Astrocyte of the cerebellum (primary cell): ENCODE measurements at regions not wholly inside any gene's neighbourhood (a gene's known extent, or its start where the extent isn't known, plus 50 kb on each side); places are given as distances from the start of the nearest gene placed in this dataset.

Experiments
- DNase-seq: peaks from one replicate; pipeline ENCODE4 v3.0.0-alpha.2; 2011; ENCODE audit warnings: low read depth
- H3K4me3 ChIP-seq: 2 replicates; pipeline ENCODE4 v1.5.1; 2011; ENCODE audit warnings: mild to moderate bottlenecking, low read depth, low read length, moderate library complexity
- in situ Hi-C: cut with HindIII; loops from 2 replicates; pipeline ENCODE4 v1.10.0; 2017; ENCODE audit warnings: low sequenced_read_pairs
- TF ChIP-seq, protein P1 (sequence below): IDR thresholded peaks from 2 replicates; pipeline ENCODE4 v1.5.1; 2012; ENCODE audit warnings: low read length, low read depth, moderate library complexity, mild to moderate bottlenecking; ENCODE audit errors: missing control alignments

DNA sequence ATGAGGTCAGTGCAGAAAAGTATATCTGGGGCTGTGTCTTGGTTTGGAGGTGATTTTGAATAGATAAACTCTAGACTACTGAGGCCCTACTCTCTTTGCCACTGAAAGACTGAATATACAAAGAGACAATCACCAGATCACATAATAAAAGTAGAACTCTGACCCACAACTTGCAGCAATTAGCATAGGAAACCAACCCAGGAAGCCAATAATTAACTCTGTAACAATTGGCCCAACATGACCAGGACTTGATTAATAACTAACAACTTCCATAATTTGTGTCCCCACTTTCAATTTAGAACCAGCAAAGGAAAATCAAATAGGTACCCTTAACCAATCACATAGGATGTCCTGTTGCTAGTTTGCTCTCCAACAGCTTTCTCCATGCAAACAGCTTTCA is 1104.9 kb upstream of the CELF4 start:
- TF ChIP-seq, protein P1, sequence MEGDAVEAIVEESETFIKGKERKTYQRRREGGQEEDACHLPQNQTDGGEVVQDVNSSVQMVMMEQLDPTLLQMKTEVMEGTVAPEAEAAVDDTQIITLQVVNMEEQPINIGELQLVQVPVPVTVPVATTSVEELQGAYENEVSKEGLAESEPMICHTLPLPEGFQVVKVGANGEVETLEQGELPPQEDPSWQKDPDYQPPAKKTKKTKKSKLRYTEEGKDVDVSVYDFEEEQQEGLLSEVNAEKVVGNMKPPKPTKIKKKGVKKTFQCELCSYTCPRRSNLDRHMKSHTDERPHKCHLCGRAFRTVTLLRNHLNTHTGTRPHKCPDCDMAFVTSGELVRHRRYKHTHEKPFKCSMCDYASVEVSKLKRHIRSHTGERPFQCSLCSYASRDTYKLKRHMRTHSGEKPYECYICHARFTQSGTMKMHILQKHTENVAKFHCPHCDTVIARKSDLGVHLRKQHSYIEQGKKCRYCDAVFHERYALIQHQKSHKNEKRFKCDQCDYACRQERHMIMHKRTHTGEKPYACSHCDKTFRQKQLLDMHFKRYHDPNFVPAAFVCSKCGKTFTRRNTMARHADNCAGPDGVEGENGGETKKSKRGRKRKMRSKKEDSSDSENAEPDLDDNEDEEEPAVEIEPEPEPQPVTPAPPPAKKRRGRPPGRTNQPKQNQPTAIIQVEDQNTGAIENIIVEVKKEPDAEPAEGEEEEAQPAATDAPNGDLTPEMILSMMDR = no peak
- DNase-seq = no peak
- in situ Hi-C loops = no loop called here
- no peak overlapping the region for H3K4me3 ChIP-seq

DNA sequence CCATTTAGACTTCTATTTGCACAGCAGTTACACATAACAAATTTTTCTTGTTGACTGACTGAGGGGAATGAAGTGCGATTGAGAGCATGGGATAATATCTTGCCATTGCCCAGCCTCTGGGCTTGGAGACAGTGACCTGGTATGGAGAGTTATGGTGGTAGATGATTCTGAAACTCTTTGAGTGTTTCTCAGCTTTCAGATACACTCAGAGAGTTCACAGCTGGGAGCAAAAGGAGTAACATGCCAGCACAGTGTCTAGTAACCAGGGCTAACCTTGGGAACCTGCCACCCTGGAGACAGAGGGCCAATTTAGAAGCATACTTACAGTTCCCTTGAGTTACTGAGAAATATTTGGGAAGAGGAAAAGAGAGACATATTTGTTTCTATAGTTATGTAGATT is 1099.3 kb upstream of the CELF4 start:
- in situ Hi-C loops = no loop called here

DNA sequence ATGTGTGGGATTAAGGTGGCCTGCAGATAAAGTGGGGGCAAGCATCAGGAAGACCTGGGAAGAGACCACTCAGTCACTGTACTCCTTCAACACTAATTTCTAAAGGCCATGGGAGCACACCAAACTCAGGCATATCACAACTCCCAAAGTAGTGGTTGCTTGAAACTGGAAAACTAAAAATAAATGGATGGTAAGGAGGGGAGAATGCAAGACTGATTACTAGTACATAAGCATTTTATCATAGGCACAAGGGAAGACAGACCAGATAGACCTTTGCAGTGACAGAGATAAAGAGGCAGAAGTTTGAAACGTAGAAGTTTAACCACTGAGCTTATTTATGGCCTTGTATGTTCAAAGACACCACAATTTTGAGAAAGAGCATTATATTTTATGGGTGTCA is 1098.1 kb upstream of the CELF4 start:
- in situ Hi-C loops = no loop called here
- H3K4me3 ChIP-seq = no peak overlapping the region
- TF ChIP-seq, protein P1 = no peak
- DNase-seq = no peak

More for the DNA sequence above, 1099.3 kb upstream of the CELF4 start:
- H3K4me3 ChIP-seq = no peak overlapping the region
- TF ChIP-seq, protein P1 = no peak
- DNase-seq = no peak

DNA sequence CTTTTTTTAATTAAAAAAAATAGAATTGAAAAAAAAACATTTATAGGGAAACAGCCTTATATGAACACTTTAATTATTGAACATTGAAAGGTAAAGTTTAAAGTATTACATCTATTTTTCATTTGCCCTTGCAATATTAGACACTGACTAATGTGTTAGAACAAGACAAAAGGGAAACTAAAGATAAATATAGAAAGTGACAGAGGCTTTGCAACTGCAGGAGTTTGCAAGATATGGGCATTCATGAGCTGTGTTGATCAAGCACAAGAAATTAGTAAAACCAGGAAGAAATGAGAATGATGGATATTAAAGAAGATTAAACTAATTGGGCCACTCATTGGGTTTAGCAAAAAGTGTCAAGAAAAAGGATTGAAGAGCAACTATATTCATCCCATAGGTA is 1097.7 kb upstream of the CELF4 start:
- TF ChIP-seq, protein P1 = no peak
- no peak overlapping the region for H3K4me3 ChIP-seq
- in situ Hi-C loops = no loop called here
- no peak for DNase-seq

DNA sequence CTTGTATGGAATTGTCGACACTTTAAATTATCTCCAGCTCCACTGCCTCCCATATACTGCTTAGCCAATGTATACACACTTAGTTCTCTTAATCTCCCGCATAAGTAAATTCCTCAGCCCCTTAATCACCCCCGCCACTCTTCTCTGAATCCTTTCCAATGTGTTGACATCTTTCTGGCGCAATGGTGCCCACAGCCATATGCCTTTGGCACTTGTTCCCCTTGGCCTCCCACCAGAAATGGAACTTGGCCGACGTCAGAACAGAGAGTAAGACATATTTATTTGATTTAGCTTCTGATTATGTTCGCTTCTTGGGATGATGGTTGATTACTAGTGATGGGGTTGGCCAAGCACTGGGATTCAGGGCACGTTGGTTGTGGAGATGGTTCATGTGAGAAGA is 1089.3 kb upstream of the CELF4 start:
- no peak overlapping the region for H3K4me3 ChIP-seq
- DNase-seq = no peak
- TF ChIP-seq, protein P1 = no peak
- in situ Hi-C loops = no loop called here

DNA sequence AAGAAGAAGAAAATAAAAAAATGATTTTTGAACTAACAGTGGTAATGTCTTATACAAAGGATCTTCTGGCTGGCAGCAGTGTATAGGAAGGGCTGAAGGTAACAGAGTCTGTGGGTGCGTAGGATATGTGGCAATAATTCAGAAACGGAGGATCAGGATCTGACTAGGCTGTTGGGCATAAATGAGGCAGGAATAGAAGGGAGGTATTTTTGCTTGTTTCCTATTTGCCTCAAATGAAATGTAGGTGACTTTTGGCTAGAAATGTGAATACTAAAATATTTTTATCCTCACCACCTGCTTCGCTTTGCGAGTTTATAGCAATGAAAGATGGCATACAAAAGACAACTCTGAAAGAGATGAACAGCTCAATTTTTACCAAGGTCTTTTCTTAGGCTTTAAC is 1086.1 kb upstream of the CELF4 start:
- no peak for DNase-seq
- TF ChIP-seq, protein P1 = no peak
- H3K4me3 ChIP-seq = no peak overlapping the region
- in situ Hi-C loops = no loop called here

DNA sequence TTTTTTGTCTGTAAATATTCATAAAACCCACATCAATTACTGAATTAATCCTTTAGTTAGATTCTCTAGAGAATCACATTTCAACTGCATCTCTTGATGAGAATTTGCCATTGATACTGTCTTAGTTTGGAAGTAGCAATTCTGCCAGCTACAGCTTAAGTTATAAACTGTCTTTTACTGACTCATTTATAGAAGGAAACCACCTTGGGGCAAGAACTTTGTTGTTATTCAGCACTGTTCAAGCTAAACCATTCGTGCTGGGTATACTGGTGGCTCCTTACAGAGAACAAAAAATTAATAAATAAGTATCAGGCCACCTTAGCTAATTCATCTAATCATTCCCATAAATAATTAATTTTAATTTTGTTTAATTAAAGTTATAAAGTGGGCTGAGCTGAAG is 1082.6 kb upstream of the CELF4 start:
- TF ChIP-seq, protein P1 = no peak
- no peak overlapping the region for H3K4me3 ChIP-seq
- DNase-seq = no peak
- in situ Hi-C loops = no loop called here
